ENCODE measurements at regions not wholly inside any gene's neighbourhood (a gene's known extent, or its start where the extent isn't known, plus 50 kb on each side); places are given as distances from the start of the nearest gene placed in this dataset.
"Not testable (repeated sequence)": the region's sequence is repeated elsewhere in the genome, so short reads cannot be mapped to it uniquely, and the experiment has no call there.

GRCh38 chr3:3923619-3924018, 124.4 kb downstream of the LRRN1 start:
- no peaks in the 10 kb centered on the region for H3K4me1 ChIP-seq (ENCODE audit: insufficient read depth, poor library complexity, severe bottlenecking)
- H3K36me3 ChIP-seq (ENCODE audit: low read depth): no peaks in the 10 kb centered on the region
- no peaks in the 10 kb centered on the region for H3K27me3 ChIP-seq (ENCODE audit: insufficient read depth, poor library complexity, severe bottlenecking)
- H3K4me3 ChIP-seq (ENCODE audit: severe bottlenecking): no peak overlapping the region
- peaks cover 3% of the 10 kb centered on the region for H3K9me3 ChIP-seq (ENCODE audit: severe bottlenecking)
- no peak overlapping the region for H3K27ac ChIP-seq (ENCODE audit: poor library complexity, severe bottlenecking)
- TF ChIP-seq CTCF (IDR thresholded peaks at IDR 0.05; ENCODE audit: poor library complexity, severe bottlenecking): no peak
- ATAC-seq (ENCODE audit: low read depth) (no peak), DNase-seq (ENCODE audit: low spot score) (no peak)

DNA sequence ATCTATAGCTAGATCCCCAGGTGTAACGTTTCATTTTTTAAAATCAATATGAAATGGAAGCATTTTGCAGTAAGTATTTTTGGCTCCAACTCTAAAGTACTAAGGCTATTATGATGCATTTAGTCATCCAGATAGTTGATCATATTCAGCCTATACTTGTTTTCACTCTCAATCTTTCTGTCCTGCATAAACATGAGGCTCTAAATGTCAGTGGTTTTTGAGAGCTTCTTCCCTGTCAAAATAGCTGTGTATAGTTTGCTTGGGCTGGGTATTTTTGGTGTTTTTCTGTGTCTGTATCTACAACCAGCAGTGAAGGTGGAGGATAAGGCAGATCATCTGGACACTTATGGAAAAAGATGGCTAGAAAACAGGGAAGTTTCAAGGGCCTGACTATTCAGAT, 128.0 kb downstream of the LRRN1 start:
- TF ChIP-seq CTCF (IDR thresholded peaks at IDR 0.05; ENCODE audit: poor library complexity, severe bottlenecking): no peak
- H3K9me3 ChIP-seq (ENCODE audit: severe bottlenecking): peaks cover 3% of the 10 kb centered on the region
- DNase-seq (ENCODE audit: low spot score) (no peak), ATAC-seq (ENCODE audit: low read depth) (no peak)
- no peaks in the 10 kb centered on the region for H3K27me3 ChIP-seq (ENCODE audit: insufficient read depth, poor library complexity, severe bottlenecking)
- H3K4me3 ChIP-seq (ENCODE audit: severe bottlenecking): no peak overlapping the region
- no peaks in the 10 kb centered on the region for H3K36me3 ChIP-seq (ENCODE audit: low read depth)
- no peak overlapping the region for H3K27ac ChIP-seq (ENCODE audit: poor library complexity, severe bottlenecking)
- H3K4me1 ChIP-seq (ENCODE audit: insufficient read depth, poor library complexity, severe bottlenecking): no peaks in the 10 kb centered on the region

- H3K27me3 ChIP-seq (ENCODE audit: insufficient read depth, poor library complexity, severe bottlenecking): no peaks in the 10 kb centered on the region
- ATAC-seq (ENCODE audit: low read depth) (no peak), DNase-seq (ENCODE audit: low spot score) (no peak)
- H3K4me1 ChIP-seq (ENCODE audit: insufficient read depth, poor library complexity, severe bottlenecking): no peaks in the 10 kb centered on the region
- H3K36me3 ChIP-seq (ENCODE audit: low read depth): no peaks in the 10 kb centered on the region
- no peak overlapping the region for H3K27ac ChIP-seq (ENCODE audit: poor library complexity, severe bottlenecking)
- TF ChIP-seq CTCF (IDR thresholded peaks at IDR 0.05; ENCODE audit: poor library complexity, severe bottlenecking): no peak
- no peak overlapping the region for H3K4me3 ChIP-seq (ENCODE audit: severe bottlenecking)
- H3K9me3 ChIP-seq (ENCODE audit: severe bottlenecking): peaks cover 3% of the 10 kb centered on the region
Measured at GRCh38 chr3:3927965-3928364, 128.7 kb downstream of the LRRN1 start.

GRCh38 chr3:3941380-3941779, 142.1 kb downstream of the LRRN1 start:
- not testable (repeated sequence) for DNase-seq (ENCODE audit: low spot score); H3K27me3 ChIP-seq (ENCODE audit: insufficient read depth, poor library complexity, severe bottlenecking); H3K9me3 ChIP-seq (ENCODE audit: severe bottlenecking); H3K27ac ChIP-seq (ENCODE audit: poor library complexity, severe bottlenecking); H3K4me1 ChIP-seq (ENCODE audit: insufficient read depth, poor library complexity, severe bottlenecking); H3K4me3 ChIP-seq (ENCODE audit: severe bottlenecking); ATAC-seq (ENCODE audit: low read depth); H3K36me3 ChIP-seq (ENCODE audit: low read depth)

DNA sequence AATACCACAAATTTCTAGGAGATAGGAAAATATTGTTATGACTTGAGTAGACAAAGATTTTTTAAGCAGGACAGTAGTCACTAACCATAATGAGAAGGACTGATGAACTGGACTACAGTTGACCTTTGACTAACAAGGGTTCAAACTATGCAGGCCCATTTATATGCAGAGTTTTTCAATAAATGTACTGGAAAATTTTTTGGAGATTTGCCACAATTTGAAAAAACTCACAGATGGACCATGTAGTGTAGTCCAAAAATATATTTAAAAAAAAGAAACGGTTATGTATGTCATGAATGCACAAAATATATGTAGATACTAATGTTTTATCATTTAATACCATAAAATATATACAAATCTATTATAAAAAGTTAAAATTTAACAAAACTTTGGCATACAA, 151.8 kb downstream of the LRRN1 start:
- DNase-seq (ENCODE audit: low spot score): no peak
- Histone ChIP-seq H3K4me1 (ENCODE audit: insufficient read depth, poor library complexity, severe bottlenecking) (no peaks in the 10 kb centered on the region), H3K9me3 (ENCODE audit: severe bottlenecking) (no peaks in the 10 kb centered on the region), H3K4me3 (ENCODE audit: severe bottlenecking) (no peak overlapping the region), H3K27ac (ENCODE audit: poor library complexity, severe bottlenecking) (no peak overlapping the region), H3K27me3 (ENCODE audit: insufficient read depth, poor library complexity, severe bottlenecking) (no peaks in the 10 kb centered on the region), H3K36me3 (ENCODE audit: low read depth) (no peaks in the 10 kb centered on the region)
- no peak for ATAC-seq (ENCODE audit: low read depth)
- TF ChIP-seq CTCF (IDR thresholded peaks at IDR 0.05; ENCODE audit: poor library complexity, severe bottlenecking): no peak

Data from RWPE2 (cell line).